GM12864 (cell line): ENCODE measurements at regions not wholly inside any gene's neighbourhood (a gene's known extent, or its start where the extent isn't known, plus 50 kb on each side); places are given as distances from the start of the nearest gene placed in this dataset.

ENCODE experiments used
- DNase-seq: peaks from one replicate; pipeline ENCODE4 v3.0.0-alpha.2; 2011; ENCODE audit warnings: low read depth
- H3K4me3 ChIP-seq: 2 replicates; pipeline ENCODE4 v1.5.1; 2011; ENCODE audit warnings: mild to moderate bottlenecking, low read depth, low read length, control low read depth
- TF ChIP-seq, protein P1 (sequence below): IDR thresholded peaks from 2 replicates; pipeline ENCODE4 v1.5.1; 2011; ENCODE audit warnings: low read depth, mild to moderate bottlenecking, moderate library complexity, low read length, control low read depth, inconsistent platforms; ENCODE audit errors: missing control alignments

DNA sequence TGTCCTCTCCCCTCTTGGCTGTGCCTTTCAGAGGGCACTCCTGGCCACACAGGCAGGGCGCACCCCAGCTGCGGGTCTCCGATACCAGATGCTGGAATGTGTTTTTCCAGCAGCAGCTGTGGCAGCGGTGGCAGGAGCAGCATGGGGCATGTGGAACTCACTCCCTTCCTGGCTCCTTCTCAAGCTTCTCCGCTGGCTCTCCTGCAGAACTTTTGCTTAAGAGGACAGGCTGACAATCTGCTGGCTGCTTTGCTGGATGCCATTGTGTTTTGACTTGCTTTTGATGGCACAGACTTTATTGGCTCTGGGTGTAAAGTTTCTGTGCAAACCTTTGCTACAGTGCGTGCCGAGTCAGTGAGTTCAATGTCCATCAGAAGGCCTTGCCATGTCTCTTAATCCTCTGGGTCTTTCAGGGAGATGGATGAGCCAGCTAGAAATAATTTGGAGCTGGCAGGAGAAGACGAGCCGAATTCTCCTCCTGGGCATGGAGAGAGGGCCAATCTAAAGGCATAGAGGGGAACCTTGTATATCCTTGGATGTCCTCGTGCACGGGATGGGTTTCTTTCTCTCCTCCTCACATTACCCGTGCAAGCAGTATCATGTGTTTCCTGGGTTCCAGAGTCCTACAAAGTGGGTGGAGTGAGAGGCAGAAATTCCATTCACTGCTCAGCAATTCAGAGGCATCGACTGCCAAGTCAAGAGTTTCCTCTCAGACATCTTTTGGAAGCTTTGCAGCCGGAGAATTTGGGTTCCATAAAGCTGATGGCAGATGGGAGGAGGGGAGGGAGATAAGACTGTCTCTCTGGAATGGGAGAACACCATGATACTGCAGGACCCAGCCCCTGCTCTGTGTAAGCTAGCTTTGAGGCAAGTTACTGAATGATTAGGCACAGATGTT is 231.2 kb downstream of the FGF9 start:
- TF ChIP-seq, protein P1, sequence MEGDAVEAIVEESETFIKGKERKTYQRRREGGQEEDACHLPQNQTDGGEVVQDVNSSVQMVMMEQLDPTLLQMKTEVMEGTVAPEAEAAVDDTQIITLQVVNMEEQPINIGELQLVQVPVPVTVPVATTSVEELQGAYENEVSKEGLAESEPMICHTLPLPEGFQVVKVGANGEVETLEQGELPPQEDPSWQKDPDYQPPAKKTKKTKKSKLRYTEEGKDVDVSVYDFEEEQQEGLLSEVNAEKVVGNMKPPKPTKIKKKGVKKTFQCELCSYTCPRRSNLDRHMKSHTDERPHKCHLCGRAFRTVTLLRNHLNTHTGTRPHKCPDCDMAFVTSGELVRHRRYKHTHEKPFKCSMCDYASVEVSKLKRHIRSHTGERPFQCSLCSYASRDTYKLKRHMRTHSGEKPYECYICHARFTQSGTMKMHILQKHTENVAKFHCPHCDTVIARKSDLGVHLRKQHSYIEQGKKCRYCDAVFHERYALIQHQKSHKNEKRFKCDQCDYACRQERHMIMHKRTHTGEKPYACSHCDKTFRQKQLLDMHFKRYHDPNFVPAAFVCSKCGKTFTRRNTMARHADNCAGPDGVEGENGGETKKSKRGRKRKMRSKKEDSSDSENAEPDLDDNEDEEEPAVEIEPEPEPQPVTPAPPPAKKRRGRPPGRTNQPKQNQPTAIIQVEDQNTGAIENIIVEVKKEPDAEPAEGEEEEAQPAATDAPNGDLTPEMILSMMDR = no peak
- no peak overlapping the region for H3K4me3 ChIP-seq
- no peak for DNase-seq

DNA sequence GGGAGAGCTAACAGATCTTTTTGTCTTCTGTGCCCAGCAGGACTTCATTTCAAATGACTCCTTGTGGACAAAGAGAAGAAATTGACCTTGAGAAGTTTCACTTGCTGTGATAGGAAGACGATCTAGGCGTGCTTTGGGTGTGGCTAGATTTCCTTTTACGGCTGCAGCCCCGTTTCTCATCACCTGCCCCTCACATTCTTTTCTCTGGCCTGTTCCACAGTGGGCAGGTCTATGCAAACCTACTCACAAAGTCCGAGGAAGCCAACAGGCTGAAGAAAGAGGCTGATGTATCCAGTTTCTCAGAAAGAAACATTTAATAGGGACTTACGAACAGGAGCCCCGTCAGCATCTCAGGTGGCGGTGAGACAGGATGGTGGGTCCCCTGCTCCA is 231.8 kb downstream of the FGF9 start:
- TF ChIP-seq, protein P1 = no peak
- no peak overlapping the region for H3K4me3 ChIP-seq
- no peak for DNase-seq

DNA sequence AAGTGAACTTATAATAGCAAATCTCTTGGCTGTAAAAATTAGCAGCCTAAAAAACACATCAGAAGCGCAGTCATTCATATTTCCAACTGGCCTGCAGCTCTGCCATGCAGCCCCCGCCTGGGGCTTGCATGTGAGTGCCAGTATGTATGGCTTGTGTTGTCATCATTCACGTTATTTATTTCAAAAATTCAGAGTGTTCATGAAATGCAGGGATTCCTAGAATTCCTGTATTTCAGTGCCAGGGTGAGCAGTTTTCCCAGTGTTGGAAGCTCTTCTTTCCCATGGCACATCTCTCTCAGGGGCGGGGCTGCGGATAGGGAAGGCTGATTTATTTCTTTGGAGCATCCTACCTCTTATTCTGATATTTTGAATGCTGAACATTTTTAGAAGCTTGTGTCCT is 234.6 kb downstream of the FGF9 start:
- TF ChIP-seq, protein P1 = no peak
- no peak overlapping the region for H3K4me3 ChIP-seq
- no peak for DNase-seq

DNA sequence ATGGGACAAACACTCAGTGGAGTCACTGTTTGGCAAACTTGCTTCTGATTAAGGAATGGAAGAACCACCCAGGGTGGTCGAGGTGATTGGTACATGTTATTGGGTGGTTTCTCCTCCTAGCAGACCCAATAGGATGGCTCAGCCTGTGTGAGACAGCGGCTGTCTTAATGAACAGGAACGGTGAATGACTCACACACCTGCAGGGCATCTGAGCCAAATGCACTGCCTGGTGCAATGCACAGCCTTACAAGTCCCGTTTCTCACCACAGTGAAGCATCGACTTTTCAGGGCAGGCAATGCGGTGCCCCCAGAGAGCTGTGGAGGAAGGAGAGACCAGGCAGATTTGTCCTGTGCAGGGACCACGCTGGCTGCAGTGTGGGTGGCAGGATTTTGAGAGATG is 238.5 kb downstream of the FGF9 start:
- no peak overlapping the region for H3K4me3 ChIP-seq
- TF ChIP-seq, protein P1 = no peak
- DNase-seq = no peak

DNA sequence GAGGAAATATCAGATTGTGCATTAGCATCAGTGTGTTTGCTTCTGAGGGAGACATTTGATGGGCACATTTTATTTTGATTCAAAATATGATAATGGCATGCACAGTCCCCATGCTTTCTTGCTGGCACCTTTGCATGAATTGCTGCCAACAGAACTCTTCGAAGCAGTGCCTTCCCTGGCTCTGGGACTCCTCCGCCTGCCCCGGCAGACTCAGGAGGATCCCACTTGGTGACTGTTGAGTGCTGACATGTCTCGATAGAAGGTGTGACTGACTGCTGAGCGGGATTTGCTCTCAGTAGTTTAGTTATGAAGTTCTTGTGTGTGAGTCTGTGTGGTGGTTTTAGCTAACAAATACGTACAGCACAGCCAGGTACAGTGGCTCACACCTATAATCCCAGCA is 239.7 kb downstream of the FGF9 start:
- DNase-seq = no peak
- TF ChIP-seq, protein P1 = no peak
- no peak overlapping the region for H3K4me3 ChIP-seq

DNA sequence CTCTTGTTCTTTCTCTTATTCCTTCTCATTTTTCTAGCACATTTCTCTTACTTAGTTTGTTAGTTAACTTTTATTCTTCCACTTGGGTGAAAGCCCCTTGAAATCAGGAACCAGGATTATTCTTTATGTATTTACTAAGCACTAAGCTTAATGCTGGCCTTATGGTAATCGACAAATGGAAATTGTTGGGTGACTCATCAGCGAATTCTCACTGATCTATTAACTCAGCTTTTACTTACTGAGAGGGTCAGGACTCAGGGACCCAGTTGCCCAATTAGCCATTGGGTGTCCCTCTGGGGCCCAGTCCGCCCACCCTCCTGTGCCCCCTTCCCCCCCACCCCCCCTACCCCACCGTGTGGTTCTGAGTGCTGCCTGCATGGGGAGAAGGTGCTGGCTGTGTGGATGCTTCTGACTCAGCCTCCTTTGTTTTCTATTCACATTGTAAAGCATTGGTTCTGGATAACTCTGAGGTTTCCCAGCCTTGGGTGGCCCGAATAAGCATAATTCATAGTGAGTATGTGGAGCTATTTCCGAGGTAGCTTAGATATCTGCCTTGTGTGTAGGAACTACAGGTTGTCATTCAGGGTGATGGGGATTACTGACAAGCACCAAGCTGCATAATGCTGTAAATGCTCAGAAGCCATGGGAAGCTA is 240.9 kb downstream of the FGF9 start:
- TF ChIP-seq, protein P1 = no peak
- DNase-seq = no peak
- H3K4me3 ChIP-seq = no peak overlapping the region
